Left lung (tissue), 4 donors: ENCODE measurements at regions not wholly inside any gene's neighbourhood (a gene's known extent, or its start where the extent isn't known, plus 50 kb on each side); places are given as distances from the start of the nearest gene placed in this dataset.

Experiments
- ATAC-seq: fragments of 200-7000 bp; cut with Tn5 transposase; one replicate; pipeline ENCODE4 v1.9.1; 2020; ENCODE audit warnings: moderate library complexity
- DNase-seq, 4 donors: peaks; one replicate each; pipeline ENCODE4 v3.0.0-alpha.2; 2013 to 2020
- H3K27ac ChIP-seq, 2 donors: fragments of 200-600 bp; sonication (generic) in 1 of 2; one replicate each; pipeline versions ENCODE4 v1.5.0 to v1.8.0; 2020 to 2021
- H3K27me3 ChIP-seq, 2 donors: fragments of 200-600 bp; sonication (generic) in 1 of 2; one replicate each; pipeline versions ENCODE4 v1.5.0 to v1.8.0; 2020 to 2021
- H3K36me3 ChIP-seq, 2 donors: fragments of 200-600 bp; sonication (generic) in 1 of 2; one replicate each; pipeline versions ENCODE4 v1.5.0 to v1.8.0; 2020 to 2021
- H3K4me1 ChIP-seq, 2 donors: fragments of 200-600 bp; one replicate each; pipeline ENCODE4 v1.8.0; 2021
- H3K4me3 ChIP-seq, 2 donors: fragments of 200-600 bp; sonication (generic) in 1 of 2; one replicate each; pipeline versions ENCODE4 v1.5.0 to v1.8.0; 2020 to 2021; ENCODE audit warnings: mild to moderate bottlenecking in 1 of 2
- H3K9me3 ChIP-seq, 2 donors: fragments of 200-600 bp; sonication (generic) in 1 of 2; one replicate each; pipeline versions ENCODE4 v1.5.0 to v1.8.0; 2020 to 2021
- CTCF ChIP-seq, 2 donors: fragments of 200-600 bp; sonication (generic) in 1 of 2; IDR thresholded peaks; one replicate each; pipeline versions ENCODE4 v1.5.0 to v1.8.0; 2021; ENCODE audit warnings: antibody characterized with exemption in 2 of 2
- intact Hi-C, 2 donors: fragments of 100-400 bp; cut with DNase I; formaldehyde crosslinking; loops; one replicate each; pipeline versions ENCODE4 v1.11.2 to v1.14.2; 2022
- donor health status: DM: no; HTN: yes; CAD: no.
- donor health status: DM: no; HTN: no; CAD: no.

GRCh38 chr1:47505267-47505666 is 67.4 kb downstream of the FOXD2 start:
- Histone ChIP-seq H3K27me3 (peaks cover 16 to 85% of the 10 kb centered on the region in 2 donors), H3K4me1 (peaks cover 9 to 15% of the 10 kb centered on the region in 2 donors), H3K36me3 (no peaks in the 10 kb centered on the region), H3K4me3 (no peak overlapping the region), H3K9me3 (no peaks in the 10 kb centered on the region), H3K27ac (no peak overlapping the region)
- intact Hi-C loops, result no loop called here
- no peak for TF ChIP-seq CTCF (IDR thresholded peaks at IDR 0.05)
- ATAC-seq, result no peak
- no peak for DNase-seq

GRCh38 chr1:47506053-47506452 is 68.2 kb downstream of the FOXD2 start:
- intact Hi-C loops, result no loop called here
- no peak overlapping the region for H3K27ac ChIP-seq
- H3K4me3 ChIP-seq, result no peak overlapping the region
- DNase-seq, result no peak
- no peak for TF ChIP-seq CTCF (IDR thresholded peaks at IDR 0.05)
- no peaks in the 10 kb centered on the region for H3K9me3 ChIP-seq
- no peak for ATAC-seq
- H3K4me1 ChIP-seq, result peaks cover 9 to 15% of the 10 kb centered on the region in 2 donors
- no peaks in the 10 kb centered on the region for H3K36me3 ChIP-seq
- H3K27me3 ChIP-seq, result peaks cover 16 to 84% of the 10 kb centered on the region in 2 donors

GRCh38 chr1:47507144-47507543 is 69.3 kb downstream of the FOXD2 start:
- DNase-seq (no peak), ATAC-seq (no peak)
- TF ChIP-seq CTCF (IDR thresholded peaks at IDR 0.05), result no peak
- H3K27me3 ChIP-seq, result peaks cover 16 to 80% of the 10 kb centered on the region in 2 donors
- peaks cover 9 to 15% of the 10 kb centered on the region in 2 donors for H3K4me1 ChIP-seq
- H3K27ac ChIP-seq, result no peak overlapping the region
- intact Hi-C loops, result no loop called here
- H3K36me3 ChIP-seq, result no peaks in the 10 kb centered on the region
- no peaks in the 10 kb centered on the region for H3K9me3 ChIP-seq
- H3K4me3 ChIP-seq, result no peak overlapping the region

GRCh38 chr1:47507881-47508701 is 70.2 kb downstream of the FOXD2 start:
- TF ChIP-seq CTCF (IDR thresholded peaks at IDR 0.05), result no peak
- peaks cover 9 to 15% of the 10 kb centered on the region in 2 donors for H3K4me1 ChIP-seq
- ATAC-seq, result peak; percentile 82
- H3K4me3 ChIP-seq, result peak overlapping the region; percentile 34
- H3K36me3 ChIP-seq, result no peaks in the 10 kb centered on the region
- H3K27me3 ChIP-seq, result peaks cover 16 to 77% of the 10 kb centered on the region in 2 donors
- H3K9me3 ChIP-seq, result no peaks in the 10 kb centered on the region
- peak in 3 of 4 donors; percentile 20 to 79 (median 37) for DNase-seq
- no peak overlapping the region for H3K27ac ChIP-seq
- intact Hi-C loops, result no loop called here

GRCh38 chr1:47508702-47509431 is 71.0 kb downstream of the FOXD2 start:
- TF ChIP-seq CTCF (IDR thresholded peaks at IDR 0.05), result no peak
- H3K27me3 ChIP-seq, result peaks cover 16 to 69% of the 10 kb centered on the region in 2 donors

More at GRCh38 chr1:47508702-47509431, 71.0 kb downstream of the FOXD2 start:
- no peaks in the 10 kb centered on the region for H3K36me3 ChIP-seq
- H3K27ac ChIP-seq, result no peak overlapping the region
- peak overlapping the region; percentile 34 for H3K4me3 ChIP-seq
- intact Hi-C loops, result no loop called here
- peak; percentile 29 for ATAC-seq
- H3K9me3 ChIP-seq, result peaks cover 0 to under 1% of the 10 kb centered on the region in 2 donors
- H3K4me1 ChIP-seq, result peaks cover 9 to 15% of the 10 kb centered on the region in 2 donors
- DNase-seq, result peak in 2 of 4 donors; percentile 20 to 33
